ENCODE measurements at regions not wholly inside any gene's neighbourhood (a gene's known extent, or its start where the extent isn't known, plus 50 kb on each side); places are given as distances from the start of the nearest gene placed in this dataset.

- Histone ChIP-seq H3K9me3 (replicated peaks; ENCODE audit: control insufficient read depth, insufficient read depth, low read length) (no peaks in the 10 kb centered on the region), H4K20me1 (replicated peaks; ENCODE audit: control insufficient read depth, extremely low read depth, insufficient read depth, low read length) (no peaks in the 10 kb centered on the region), H3K4me1 (ENCODE audit: control insufficient read depth, extremely low read depth, insufficient read depth, low read length) (no peaks in the 10 kb centered on the region), H3K79me2 (ENCODE audit: control insufficient read depth, insufficient read depth, low read length) (no peaks in the 10 kb centered on the region), H3K27ac (ENCODE audit: insufficient read depth, low read depth, low read length) (no peak overlapping the region), H3K4me2 (ENCODE audit: insufficient read depth, low read length) (no peak overlapping the region), H3K36me3 (ENCODE audit: control insufficient read depth in 2 of 2, extremely low read depth in 1 of 2, insufficient read depth in 2 of 2, low read length in 2 of 2) (no peaks in the 10 kb centered on the region), H3K9me1 (replicated peaks; ENCODE audit: control insufficient read depth, extremely low read depth, insufficient read depth, low read length) (no peaks in the 10 kb centered on the region), H3K27me3 (ENCODE audit: control insufficient read depth in 2 of 2, insufficient read depth in 2 of 2, low read length in 2 of 2) (no peaks in the 10 kb centered on the region), H3K9ac (replicated peaks; ENCODE audit: extremely low read depth, insufficient read depth, low read length) (no peak overlapping the region), H3K4me3 (replicated peaks in 1 of 3; ENCODE audit: insufficient read depth in 1 of 3, low read depth in 1 of 3, low read length in 3 of 3) (no peak overlapping the region), H2AFZ (ENCODE audit: low read depth, low read length) (no peak overlapping the region)
- dilution Hi-C loops (cut with MboI; ENCODE audit: extremely low pct_ligation_motif_present, low sequenced_read_pairs): no loop called here
- POLR2A ChIA-PET: no interaction called here
- CTCF ChIA-PET: no interaction called here
- no peak for DNase-seq (ENCODE audit: low read depth, low spot score)
- BruUV-seq (replicated peaks): no TSS peak
- intact Hi-C loops (cut with micrococcal nuclease): loop anchor here (10.0 kb wide), 1 partner anchor 494 kb away; no protein-coding TSS in a partner anchor
- FAIRE-seq: no peak
- TF ChIP-seq MAX (IDR thresholded peaks at IDR 0.05; ENCODE audit: insufficient read depth, insufficient read length) (no peak), JUN (IDR thresholded peaks at IDR 0.05; ENCODE audit: borderline replicate concordance, insufficient read depth, insufficient read length, low read depth) (no peak), MYC (IDR thresholded peaks at IDR 0.05; ENCODE audit: low read depth, low read length) (no peak), POLR2AphosphoS5 (IDR thresholded peaks at IDR 0.05; ENCODE audit: insufficient read depth, low read depth, low read length) (no peak), EZH2 (IDR thresholded peaks at IDR 0.05; ENCODE audit: borderline replicate concordance, low read depth, low read length, severe bottlenecking) (no peak), FOS (IDR thresholded peaks at IDR 0.05; ENCODE audit: borderline replicate concordance, insufficient read depth, low read length) (no peak), CTCF (IDR thresholded peaks at IDR 0.05; ENCODE audit: extremely low read depth in 1 of 2, insufficient read depth in 1 of 2, low read depth in 1 of 2, low read length in 2 of 2) (no peak), POLR2A (IDR thresholded peaks at IDR 0.05; ENCODE audit: low read depth, low read length) (no peak), GATA2 (IDR thresholded peaks at IDR 0.05; ENCODE audit: insufficient read depth, insufficient read length, low read depth, low read length) (no peak)
Observed at GRCh38 chr5:106759152-106759551, 911.6 kb downstream of the EFNA5 start.

All from endothelial cell of umbilical vein (primary cell).